Endothelial cell (in vitro differentiated cells): ENCODE measurements at regions not wholly inside any gene's neighbourhood (a gene's known extent, or its start where the extent isn't known, plus 50 kb on each side); places are given as distances from the start of the nearest gene placed in this dataset.

Experiments
- DNase-seq: peaks from one replicate; pipeline ENCODE4 v3.0.0; 2021; ENCODE audit warnings: low spot score
- H3K27ac Mint-ChIP-seq: one replicate; pipeline ENCODE4 v1.8.0; 2021; ENCODE audit warnings: mixed read lengths, inconsistent platforms; ENCODE audit not compliant: unreplicated experiment
- H3K27me3 Mint-ChIP-seq: one replicate; pipeline ENCODE4 v1.8.0; 2021; ENCODE audit warnings: mild to moderate bottlenecking, moderate library complexity, mixed read lengths, inconsistent platforms; ENCODE audit not compliant: unreplicated experiment
- H3K36me3 Mint-ChIP-seq: one replicate; pipeline ENCODE4 v1.8.0; 2021; ENCODE audit warnings: mild to moderate bottlenecking, low read depth, mixed read lengths, inconsistent platforms; ENCODE audit not compliant: unreplicated experiment
- H3K4me1 Mint-ChIP-seq: one replicate; pipeline ENCODE4 v1.8.0; 2021; ENCODE audit warnings: mild to moderate bottlenecking, mixed read lengths, inconsistent platforms; ENCODE audit not compliant: unreplicated experiment
- H3K4me3 Mint-ChIP-seq: one replicate; pipeline ENCODE4 v1.8.0; 2021; ENCODE audit warnings: mild to moderate bottlenecking, mixed read lengths, inconsistent platforms; ENCODE audit not compliant: unreplicated experiment
- H3K9me3 Mint-ChIP-seq: one replicate; pipeline ENCODE4 v1.8.0; 2021; ENCODE audit warnings: mixed read lengths, inconsistent platforms; ENCODE audit not compliant: unreplicated experiment
- TF ChIP-seq, protein P1 (sequence below): fragments of 200-600 bp; sonication (generic); IDR thresholded peaks from one replicate; pipeline ENCODE4 v1.5.0; 2021; ENCODE audit warnings: antibody characterized with exemption; ENCODE audit not compliant: unreplicated experiment

DNA sequence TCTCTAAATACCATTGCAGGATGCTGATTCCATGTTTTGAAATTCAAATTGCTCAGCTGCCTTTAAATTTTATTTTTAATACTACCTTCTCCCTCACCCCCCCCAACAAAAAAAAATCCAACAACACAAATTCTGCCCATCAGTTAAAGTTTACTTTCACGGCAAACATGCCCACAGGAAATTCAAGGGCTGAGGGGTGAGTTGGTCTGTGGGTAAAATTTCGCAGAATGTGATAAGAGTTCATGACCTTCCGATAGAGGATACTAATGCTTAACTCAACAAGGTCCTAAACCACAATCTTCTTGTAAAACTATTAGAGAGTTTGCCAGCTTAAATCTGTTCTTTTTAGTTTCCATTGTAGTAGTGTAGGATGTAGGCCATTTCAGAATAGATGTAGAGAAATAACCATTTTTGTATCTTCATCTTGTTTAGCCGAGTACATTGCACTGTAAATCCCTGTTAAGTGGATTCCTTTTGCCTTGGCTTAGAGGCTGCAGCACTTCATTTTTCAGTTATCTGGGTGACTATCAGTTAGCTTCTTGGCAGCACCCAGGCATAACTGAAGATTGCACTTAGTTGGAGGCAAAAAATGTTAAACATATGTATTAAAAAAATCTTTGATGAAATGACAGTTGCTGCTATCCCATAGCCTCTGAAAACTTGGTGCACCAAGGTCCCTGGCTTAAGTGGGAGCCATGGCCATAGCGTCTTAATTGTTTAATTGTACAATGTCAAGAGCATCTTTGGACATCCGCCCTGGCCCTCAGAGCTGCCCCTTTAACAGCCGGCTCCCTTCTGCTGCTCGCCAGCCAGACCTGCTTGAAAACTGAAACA is 232.3 kb downstream of the HAUS1 start:
- Mint-ChIP-seq H3K27me3 (peaks cover 11% of the 10 kb centered on the region), H3K9me3 (no peaks in the 10 kb centered on the region), H3K4me3 (peak overlapping the region; percentile 96), H3K36me3 (peaks cover 5% of the 10 kb centered on the region), H3K27ac (no peak overlapping the region), H3K4me1 (peaks cover 36% of the 10 kb centered on the region)
- TF ChIP-seq, protein P1, sequence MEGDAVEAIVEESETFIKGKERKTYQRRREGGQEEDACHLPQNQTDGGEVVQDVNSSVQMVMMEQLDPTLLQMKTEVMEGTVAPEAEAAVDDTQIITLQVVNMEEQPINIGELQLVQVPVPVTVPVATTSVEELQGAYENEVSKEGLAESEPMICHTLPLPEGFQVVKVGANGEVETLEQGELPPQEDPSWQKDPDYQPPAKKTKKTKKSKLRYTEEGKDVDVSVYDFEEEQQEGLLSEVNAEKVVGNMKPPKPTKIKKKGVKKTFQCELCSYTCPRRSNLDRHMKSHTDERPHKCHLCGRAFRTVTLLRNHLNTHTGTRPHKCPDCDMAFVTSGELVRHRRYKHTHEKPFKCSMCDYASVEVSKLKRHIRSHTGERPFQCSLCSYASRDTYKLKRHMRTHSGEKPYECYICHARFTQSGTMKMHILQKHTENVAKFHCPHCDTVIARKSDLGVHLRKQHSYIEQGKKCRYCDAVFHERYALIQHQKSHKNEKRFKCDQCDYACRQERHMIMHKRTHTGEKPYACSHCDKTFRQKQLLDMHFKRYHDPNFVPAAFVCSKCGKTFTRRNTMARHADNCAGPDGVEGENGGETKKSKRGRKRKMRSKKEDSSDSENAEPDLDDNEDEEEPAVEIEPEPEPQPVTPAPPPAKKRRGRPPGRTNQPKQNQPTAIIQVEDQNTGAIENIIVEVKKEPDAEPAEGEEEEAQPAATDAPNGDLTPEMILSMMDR: no peak
- DNase-seq: no peak

DNA sequence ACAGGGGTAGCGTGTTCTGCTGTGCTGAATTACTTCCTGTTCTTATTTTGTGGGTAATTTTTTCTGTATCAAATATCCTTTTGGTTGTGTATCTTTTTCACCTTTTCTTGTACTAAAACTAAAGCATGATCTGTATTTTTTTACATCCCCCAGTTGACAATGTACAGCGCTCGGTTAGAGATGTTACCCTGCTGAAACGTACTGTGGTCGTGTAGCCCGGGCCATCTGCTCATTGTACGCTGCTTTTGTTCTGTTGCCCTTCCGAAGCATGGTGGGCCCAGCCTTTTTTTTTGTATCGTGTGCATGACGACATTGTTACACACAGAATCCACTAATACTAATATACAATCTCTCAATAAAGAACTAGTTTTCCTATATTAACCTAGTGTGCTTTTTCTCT is 233.1 kb downstream of the HAUS1 start:
- Mint-ChIP-seq H3K4me1 (peaks cover 36% of the 10 kb centered on the region), H3K27ac (no peak overlapping the region), H3K4me3 (no peak overlapping the region), H3K9me3 (no peaks in the 10 kb centered on the region), H3K27me3 (peaks cover 11% of the 10 kb centered on the region), H3K36me3 (peaks cover 5% of the 10 kb centered on the region)
- TF ChIP-seq, protein P1: no peak
- DNase-seq: no peak

DNA sequence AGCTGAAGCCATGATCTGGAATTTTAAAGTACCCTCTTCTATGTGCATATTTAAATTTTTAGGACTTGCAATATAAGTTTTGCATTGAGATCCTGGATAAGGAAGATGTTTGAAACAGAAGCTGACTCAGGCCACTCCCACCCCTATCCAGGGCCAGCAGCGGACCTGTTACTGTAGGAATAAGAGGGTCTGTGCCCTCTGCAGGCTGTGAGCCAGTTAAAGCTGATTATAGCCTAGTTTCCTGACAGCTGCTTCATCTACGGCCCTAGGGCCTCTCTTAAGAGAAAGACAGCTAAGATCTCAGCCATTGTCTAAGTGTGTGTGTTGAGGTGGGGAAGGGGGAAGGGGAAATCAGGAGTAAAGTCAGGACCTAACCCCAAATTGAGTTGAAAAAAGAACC is 234.0 kb downstream of the HAUS1 start:
- Mint-ChIP-seq H3K4me3 (no peak overlapping the region), H3K4me1 (peaks cover 34% of the 10 kb centered on the region), H3K9me3 (no peaks in the 10 kb centered on the region), H3K36me3 (peaks cover 5% of the 10 kb centered on the region), H3K27ac (no peak overlapping the region), H3K27me3 (peaks cover 9% of the 10 kb centered on the region)
- DNase-seq: no peak
- TF ChIP-seq, protein P1: no peak

DNA sequence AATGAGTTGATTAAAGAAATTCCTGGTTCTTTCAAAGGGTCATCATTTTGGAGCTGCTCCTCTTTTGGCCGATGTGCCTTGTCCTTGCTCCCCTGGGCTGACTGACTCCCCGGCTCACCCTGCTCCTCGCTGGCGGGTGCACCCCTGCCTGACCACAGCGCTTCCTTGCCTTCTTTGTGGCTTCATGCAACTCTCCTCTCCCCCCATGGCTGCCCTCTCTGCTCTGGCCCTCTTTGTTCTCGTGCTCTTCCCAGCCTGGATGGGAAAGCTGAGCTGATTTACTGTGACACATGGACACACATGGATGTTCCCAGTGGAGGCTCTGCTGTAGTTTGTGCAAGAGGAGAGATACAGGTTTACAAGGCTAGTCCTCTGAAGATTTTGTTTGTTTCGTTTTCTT is 234.6 kb downstream of the HAUS1 start:
- Mint-ChIP-seq H3K27ac (no peak overlapping the region), H3K36me3 (peaks cover 5% of the 10 kb centered on the region), H3K27me3 (peaks cover 9% of the 10 kb centered on the region), H3K4me1 (peaks cover 38% of the 10 kb centered on the region), H3K9me3 (no peaks in the 10 kb centered on the region), H3K4me3 (no peak overlapping the region)
- DNase-seq: no peak
- TF ChIP-seq, protein P1: no peak

DNA sequence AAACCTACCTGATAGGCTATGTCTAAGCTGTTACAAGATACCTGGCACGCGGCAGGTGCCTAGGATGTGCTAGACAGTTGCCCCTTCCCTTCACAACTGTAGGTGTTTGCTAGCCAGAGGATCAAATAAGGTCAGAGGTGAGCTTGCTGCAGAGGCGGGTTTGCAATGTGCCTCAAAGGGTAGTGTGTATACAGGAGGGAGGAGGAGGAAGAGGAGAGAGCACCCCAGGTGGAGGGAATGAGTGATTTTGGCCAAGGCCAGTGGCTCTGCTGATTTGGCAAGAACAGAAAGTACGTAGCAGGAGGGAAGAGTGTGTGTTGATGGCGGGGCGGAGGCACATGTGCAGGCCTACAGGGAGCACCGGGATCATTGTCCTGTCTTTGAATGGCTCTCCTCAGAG is 236.5 kb downstream of the HAUS1 start:
- DNase-seq: no peak
- H3K27ac Mint-ChIP-seq: no peak overlapping the region
- no peaks in the 10 kb centered on the region for H3K9me3 Mint-ChIP-seq
- TF ChIP-seq, protein P1: no peak
- peaks cover 3% of the 10 kb centered on the region for H3K27me3 Mint-ChIP-seq
- no peaks in the 10 kb centered on the region for H3K36me3 Mint-ChIP-seq
- H3K4me3 Mint-ChIP-seq: no peak overlapping the region
- H3K4me1 Mint-ChIP-seq: peaks cover 32% of the 10 kb centered on the region
